ENCODE measurements at regions not wholly inside any gene's neighbourhood (a gene's known extent, or its start where the extent isn't known, plus 50 kb on each side); places are given as distances from the start of the nearest gene placed in this dataset.

- no peaks in the 10 kb centered on the region for H3K36me3 ChIP-seq (ENCODE audit: control insufficient read depth in 4 of 4, insufficient read depth in 4 of 4, low read length in 4 of 4)
- no peak overlapping the region for H3K4me3 ChIP-seq
- H3K27me3 ChIP-seq (ENCODE audit: control insufficient read depth in 3 of 3, insufficient read depth in 3 of 3, low read length in 2 of 3) = peaks cover 0 to 33% (median 16%) of the 10 kb centered on the region in 3 donors
- no peak for TF ChIP-seq CTCF (IDR thresholded peaks at IDR 0.05; ENCODE audit: control extremely low read depth, extremely low read depth)
- 8 to 18% methylated on average over 39 of the region's 39 CpGs for WGBS, 2 donors
- no peak overlapping the region for H3K9ac ChIP-seq (ENCODE audit: insufficient read depth in 1 of 2, low read length in 2 of 2)
- peak; percentile 58 for ATAC-seq (ENCODE audit: insufficient read depth, low FRiP score)
- peaks cover 0 to 7% (median 3%) of the 10 kb centered on the region in 4 donors for H3K9me3 ChIP-seq (ENCODE audit: control insufficient read depth in 4 of 4, insufficient read depth in 3 of 4, low read length in 3 of 4)
- H3K4me1 ChIP-seq (ENCODE audit: control insufficient read depth in 5 of 5, insufficient read depth in 5 of 5, low read length in 5 of 5) = peaks cover 0 to 3% (median 0%) of the 10 kb centered on the region in 5 donors
- DNase-seq = peak in 2 of 3 donors; percentile 28 to 36
- H3K27ac ChIP-seq (ENCODE audit: low read depth in 1 of 2, low read length in 1 of 2) = peak overlapping the region in 1 of 2 donors; percentile 49
Measured at GRCh38 chr1:148318123-148318903, 164.8 kb downstream of the PPIAL4G start.

- no peak overlapping the region for H3K4me3 ChIP-seq
- peaks cover 0 to 33% (median 16%) of the 10 kb centered on the region in 3 donors for H3K27me3 ChIP-seq (ENCODE audit: control insufficient read depth in 3 of 3, insufficient read depth in 3 of 3, low read length in 2 of 3)
- peaks cover 0 to 7% (median 3%) of the 10 kb centered on the region in 4 donors for H3K9me3 ChIP-seq (ENCODE audit: control insufficient read depth in 4 of 4, insufficient read depth in 3 of 4, low read length in 3 of 4)
- ATAC-seq (ENCODE audit: insufficient read depth, low FRiP score) (no peak), DNase-seq (peak; percentile 43 to 59 (median 49))
- no peaks in the 10 kb centered on the region for H3K36me3 ChIP-seq (ENCODE audit: control insufficient read depth in 4 of 4, insufficient read depth in 4 of 4, low read length in 4 of 4)
- no peak overlapping the region for H3K9ac ChIP-seq (ENCODE audit: insufficient read depth in 1 of 2, low read length in 2 of 2)
- peaks cover 0 to 3% (median 0%) of the 10 kb centered on the region in 5 donors for H3K4me1 ChIP-seq (ENCODE audit: control insufficient read depth in 5 of 5, insufficient read depth in 5 of 5, low read length in 5 of 5)
- H3K27ac ChIP-seq (ENCODE audit: low read depth in 1 of 2, low read length in 1 of 2) = no peak overlapping the region
- TF ChIP-seq CTCF (IDR thresholded peaks at IDR 0.05; ENCODE audit: control extremely low read depth, extremely low read depth) = no peak
- WGBS, 2 donors = 42 to 43% methylated on average over 42 of the region's 42 CpGs
Measured at GRCh38 chr1:148317288-148317985, 165.4 kb upstream of the NBPF11 start.

- peaks cover 0 to 3% (median 0%) of the 10 kb centered on the region in 5 donors for H3K4me1 ChIP-seq (ENCODE audit: control insufficient read depth in 5 of 5, insufficient read depth in 5 of 5, low read length in 5 of 5)
- DNase-seq (no peak), ATAC-seq (ENCODE audit: insufficient read depth, low FRiP score) (no peak)
- H3K27ac ChIP-seq (ENCODE audit: low read depth in 1 of 2, low read length in 1 of 2) = no peak overlapping the region
- peaks cover 3 to 8% (median 7%) of the 10 kb centered on the region in 4 donors for H3K9me3 ChIP-seq (ENCODE audit: control insufficient read depth in 4 of 4, insufficient read depth in 3 of 4, low read length in 3 of 4)
- no peaks in the 10 kb centered on the region for H3K36me3 ChIP-seq (ENCODE audit: control insufficient read depth in 4 of 4, insufficient read depth in 4 of 4, low read length in 4 of 4)
- peaks cover 0 to 47% (median 25%) of the 10 kb centered on the region in 3 donors for H3K27me3 ChIP-seq (ENCODE audit: control insufficient read depth in 3 of 3, insufficient read depth in 3 of 3, low read length in 2 of 3)
- TF ChIP-seq CTCF (IDR thresholded peaks at IDR 0.05; ENCODE audit: control extremely low read depth, extremely low read depth) = no peak
- 76 to 78% methylated on average over 6 of the region's 6 CpGs for WGBS, 2 donors
- no peak overlapping the region for H3K4me3 ChIP-seq
- no peak overlapping the region for H3K9ac ChIP-seq (ENCODE audit: insufficient read depth in 1 of 2, low read length in 2 of 2)
Measured at GRCh38 chr1:148315071-148315811, 163.2 kb upstream of the NBPF11 start.

All from lung (tissue), 11 donors.